ENCODE measurements at regions not wholly inside any gene's neighbourhood (a gene's known extent, or its start where the extent isn't known, plus 50 kb on each side); places are given as distances from the start of the nearest gene placed in this dataset.

GRCh38 chr1:60331647-60332046, 258.1 kb upstream of the C1orf87 start:
- Mint-ChIP-seq H3K27ac (ENCODE audit: unreplicated experiment) (no peak overlapping the region), H3K9me3 (peaks cover 21% of the 10 kb centered on the region), H3K27me3 (ENCODE audit: low read depth) (no peaks in the 10 kb centered on the region), H3K4me3 (no peak overlapping the region), H3K4me1 (no peaks in the 10 kb centered on the region), H3K36me3 (ENCODE audit: low read depth) (peaks cover 9% of the 10 kb centered on the region)
- no peak for TF ChIP-seq CTCF (conservative IDR thresholded peaks at IDR 0.05)
- no peak for DNase-seq (ENCODE audit: low read depth, low spot score)

GRCh38 chr1:60329651-60330050, 256.1 kb upstream of the C1orf87 start:
- Mint-ChIP-seq H3K9me3 (peaks cover 23% of the 10 kb centered on the region), H3K27me3 (ENCODE audit: low read depth) (no peaks in the 10 kb centered on the region), H3K4me1 (no peaks in the 10 kb centered on the region), H3K27ac (ENCODE audit: unreplicated experiment) (no peak overlapping the region), H3K36me3 (ENCODE audit: low read depth) (peaks cover 15% of the 10 kb centered on the region), H3K4me3 (no peak overlapping the region)
- TF ChIP-seq CTCF (conservative IDR thresholded peaks at IDR 0.05): no peak
- no peak for DNase-seq (ENCODE audit: low read depth, low spot score)

- Mint-ChIP-seq H3K4me1 (no peaks in the 10 kb centered on the region), H3K27ac (ENCODE audit: unreplicated experiment) (no peak overlapping the region), H3K4me3 (no peak overlapping the region), H3K27me3 (ENCODE audit: low read depth) (no peaks in the 10 kb centered on the region), H3K36me3 (ENCODE audit: low read depth) (no peaks in the 10 kb centered on the region), H3K9me3 (no peaks in the 10 kb centered on the region)
- DNase-seq (ENCODE audit: low read depth, low spot score): no peak
- no peak for TF ChIP-seq CTCF (conservative IDR thresholded peaks at IDR 0.05)
Observed at GRCh38 chr1:60311838-60312237, 238.3 kb upstream of the C1orf87 start.

DNA sequence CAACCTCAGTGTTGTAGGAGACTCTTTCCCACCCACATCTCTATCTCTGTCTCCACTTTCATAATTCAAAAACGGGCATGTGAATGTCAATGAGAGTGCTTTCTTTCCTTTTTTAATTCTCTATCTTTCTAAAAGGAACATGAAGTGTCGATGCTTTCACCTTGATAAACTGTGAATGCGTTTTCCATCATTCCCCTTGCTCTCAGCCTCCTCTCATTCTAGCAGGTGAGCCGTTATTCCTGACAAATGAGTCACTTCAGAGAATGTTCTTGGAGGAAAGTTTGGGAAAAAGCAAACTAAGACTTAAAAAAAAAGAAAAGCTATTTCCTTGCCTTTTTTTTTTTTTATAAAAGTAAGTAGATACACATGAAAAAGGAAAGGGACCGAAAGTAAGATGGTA, 226.0 kb upstream of the C1orf87 start:
- Mint-ChIP-seq H3K9me3 (no peaks in the 10 kb centered on the region), H3K4me3 (no peak overlapping the region), H3K36me3 (ENCODE audit: low read depth) (peaks cover 2% of the 10 kb centered on the region), H3K4me1 (no peaks in the 10 kb centered on the region), H3K27me3 (ENCODE audit: low read depth) (no peaks in the 10 kb centered on the region), H3K27ac (ENCODE audit: unreplicated experiment) (no peak overlapping the region)
- TF ChIP-seq CTCF (conservative IDR thresholded peaks at IDR 0.05): no peak
- DNase-seq (ENCODE audit: low read depth, low spot score): no peak

DNA sequence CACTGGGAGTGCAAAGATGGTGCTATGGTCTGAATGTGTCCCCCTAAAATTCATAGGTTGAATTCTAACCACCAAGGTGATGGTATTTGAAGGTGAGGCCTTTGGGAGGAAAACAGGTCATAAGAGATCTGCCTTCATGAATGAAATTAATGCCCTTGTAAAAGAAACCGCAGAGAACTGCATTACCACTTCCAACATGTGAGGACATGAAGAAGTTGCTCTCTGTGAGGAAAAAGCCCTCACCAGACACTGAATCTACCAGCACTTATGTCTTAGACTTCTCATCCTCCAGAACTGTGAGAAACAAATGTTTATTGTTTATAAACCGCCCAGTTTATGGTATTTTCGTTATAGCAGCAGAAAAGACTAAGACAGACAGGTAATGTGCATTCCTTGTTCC, 224.7 kb upstream of the C1orf87 start:
- no peaks in the 10 kb centered on the region for H3K9me3 Mint-ChIP-seq
- no peak overlapping the region for H3K4me3 Mint-ChIP-seq
- no peak for TF ChIP-seq CTCF (conservative IDR thresholded peaks at IDR 0.05)
- H3K36me3 Mint-ChIP-seq (ENCODE audit: low read depth): peaks cover under 1% of the 10 kb centered on the region
- no peaks in the 10 kb centered on the region for H3K27me3 Mint-ChIP-seq (ENCODE audit: low read depth)
- H3K27ac Mint-ChIP-seq (ENCODE audit: unreplicated experiment): no peak overlapping the region
- no peaks in the 10 kb centered on the region for H3K4me1 Mint-ChIP-seq
- DNase-seq (ENCODE audit: low read depth, low spot score): no peak

DNA sequence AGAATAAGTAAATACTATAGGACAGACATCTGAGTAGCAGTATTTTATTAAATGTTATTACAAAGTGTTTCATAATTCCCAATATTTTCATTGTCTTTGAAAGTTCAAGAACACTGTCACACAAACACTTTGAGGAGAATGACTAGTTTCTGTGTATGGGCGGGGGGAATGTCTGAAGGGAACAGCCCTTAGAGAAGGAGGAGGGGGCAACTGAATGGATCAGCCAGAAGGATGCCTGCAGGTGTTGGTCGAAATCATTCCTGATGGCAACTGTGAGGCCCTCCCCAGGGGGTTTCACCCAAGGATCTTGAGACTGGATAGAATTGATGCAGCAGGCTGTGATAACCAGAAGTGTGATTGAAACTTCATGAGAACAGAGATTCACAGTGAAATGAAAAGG, 223.2 kb upstream of the C1orf87 start:
- Mint-ChIP-seq H3K27me3 (ENCODE audit: low read depth) (no peaks in the 10 kb centered on the region), H3K27ac (ENCODE audit: unreplicated experiment) (no peak overlapping the region), H3K9me3 (no peaks in the 10 kb centered on the region), H3K4me3 (no peak overlapping the region), H3K4me1 (no peaks in the 10 kb centered on the region), H3K36me3 (ENCODE audit: low read depth) (no peaks in the 10 kb centered on the region)
- no peak for TF ChIP-seq CTCF (conservative IDR thresholded peaks at IDR 0.05)
- no peak for DNase-seq (ENCODE audit: low read depth, low spot score)
